ENCODE measurements at regions not wholly inside any gene's neighbourhood (a gene's known extent, or its start where the extent isn't known, plus 50 kb on each side); places are given as distances from the start of the nearest gene placed in this dataset.

GRCh38 chr18:38948436-38948835, 1382.8 kb upstream of the CELF4 start:
- TF ChIP-seq CTCF (IDR thresholded peaks at IDR 0.05) (no peak), POLR2A (IDR thresholded peaks at IDR 0.05) (no peak)

Measured in sigmoid colon (tissue), 3 donors.